Dendritic cell treated with granulocyte-macrophage colony-stimulating factor and Interleukin-4, amounts not matched to agents 40 ng/mL and 50 ng/mL, for 4 days (primary cell): ENCODE measurements at regions not wholly inside any gene's neighbourhood (a gene's known extent, or its start where the extent isn't known, plus 50 kb on each side); places are given as distances from the start of the nearest gene placed in this dataset.

Experiments
- H3K27ac Mint-ChIP-seq: one replicate; pipeline ENCODE4 v1.8.0; 2022; ENCODE audit warnings: mild to moderate bottlenecking, mixed read lengths
- H3K27me3 Mint-ChIP-seq: one replicate; pipeline ENCODE4 v1.8.0; 2022; ENCODE audit warnings: mild to moderate bottlenecking, mixed read lengths
- H3K36me3 Mint-ChIP-seq: one replicate; pipeline ENCODE4 v1.8.0; 2022; ENCODE audit warnings: low read depth, mixed read lengths
- H3K4me1 Mint-ChIP-seq: one replicate; pipeline ENCODE4 v1.8.0; 2022; ENCODE audit warnings: low read depth, mixed read lengths
- H3K4me3 Mint-ChIP-seq: one replicate; pipeline ENCODE4 v1.8.0; 2022; ENCODE audit warnings: mild to moderate bottlenecking, moderate library complexity, mixed read lengths
- H3K9me3 Mint-ChIP-seq: one replicate; pipeline ENCODE4 v1.8.0; 2022; ENCODE audit warnings: mixed read lengths
- intact Hi-C: fragments of 100-400 bp; cut with micrococcal nuclease; formaldehyde crosslinking; loops from one replicate; pipeline ENCODE4 v1.15.0; 2022

- peaks cover 7% of the 10 kb centered on the region for H3K36me3 Mint-ChIP-seq
- H3K9me3 Mint-ChIP-seq = peaks cover 95% of the 10 kb centered on the region
- H3K4me3 Mint-ChIP-seq = no peak overlapping the region
- no peaks in the 10 kb centered on the region for H3K27me3 Mint-ChIP-seq
- no peaks in the 10 kb centered on the region for H3K4me1 Mint-ChIP-seq
- intact Hi-C loops = no loop called here
- H3K27ac Mint-ChIP-seq = no peak overlapping the region
Measured at GRCh38 chr12:34348836-34349672, 326.8 kb downstream of the ALG10 start.

GRCh38 chr12:34349673-34349961 lies 327.3 kb downstream of the ALG10 start:
- Mint-ChIP-seq H3K4me3 (no peak overlapping the region), H3K4me1 (no peaks in the 10 kb centered on the region)
- intact Hi-C loops = no loop called here

DNA sequence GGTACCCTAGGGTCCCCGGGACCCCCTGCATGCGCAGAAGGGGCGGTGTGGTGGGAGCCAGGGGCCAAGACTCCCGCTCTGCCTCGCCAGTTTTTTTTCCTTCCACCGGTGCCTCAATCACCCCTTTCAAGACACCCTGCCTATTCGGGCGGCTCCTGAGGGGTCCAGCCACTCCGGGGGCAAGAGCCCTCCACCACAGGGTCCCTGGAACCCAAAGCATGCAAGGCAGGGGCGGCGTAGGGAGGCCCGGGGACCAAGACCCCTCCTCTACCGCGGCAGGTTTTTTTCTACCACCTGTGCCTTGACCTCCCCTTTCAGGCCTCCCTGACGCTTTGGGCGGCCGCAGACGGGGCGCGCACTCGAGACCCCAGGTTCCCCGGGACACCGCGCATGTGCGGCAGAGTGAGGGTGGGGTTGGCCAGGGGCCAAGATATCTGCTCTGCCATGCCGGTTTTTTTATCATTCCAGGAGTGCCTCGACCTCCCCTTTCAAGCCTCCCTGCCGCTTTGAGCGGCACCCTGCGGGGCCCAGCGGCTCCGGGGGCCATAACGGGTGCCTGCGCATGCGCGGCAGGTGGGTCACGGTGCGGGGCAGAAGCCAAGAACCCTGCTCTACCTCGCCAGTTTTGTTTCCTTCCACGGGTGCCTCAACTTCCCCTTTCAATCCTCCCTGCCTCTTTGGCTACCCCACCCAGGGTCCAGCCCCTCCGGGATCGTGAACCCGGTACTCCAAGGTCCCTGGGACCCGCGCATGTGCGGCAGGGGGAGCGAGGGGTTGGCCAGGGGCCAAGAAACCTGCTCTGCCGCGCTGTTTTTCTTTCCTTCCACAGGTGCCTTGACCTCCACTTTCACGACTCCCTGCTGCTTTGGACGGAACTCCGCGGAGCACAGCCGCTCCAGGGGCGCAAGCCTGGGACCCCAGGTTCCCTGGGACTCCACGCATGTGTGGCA lies 328.1 kb downstream of the ALG10 start:
- no peak overlapping the region for H3K27ac Mint-ChIP-seq
- H3K4me1 Mint-ChIP-seq = no peaks in the 10 kb centered on the region
- no peaks in the 10 kb centered on the region for H3K27me3 Mint-ChIP-seq
- H3K9me3 Mint-ChIP-seq = peaks cover 95% of the 10 kb centered on the region
- H3K4me3 Mint-ChIP-seq = no peak overlapping the region
- peaks cover 7% of the 10 kb centered on the region for H3K36me3 Mint-ChIP-seq
- intact Hi-C loops = no loop called here

More at GRCh38 chr12:34349673-34349961, 327.3 kb downstream of the ALG10 start:
- no peak overlapping the region for H3K27ac Mint-ChIP-seq
- H3K36me3 Mint-ChIP-seq = peaks cover 7% of the 10 kb centered on the region
- H3K9me3 Mint-ChIP-seq = peaks cover 95% of the 10 kb centered on the region
- no peaks in the 10 kb centered on the region for H3K27me3 Mint-ChIP-seq

DNA sequence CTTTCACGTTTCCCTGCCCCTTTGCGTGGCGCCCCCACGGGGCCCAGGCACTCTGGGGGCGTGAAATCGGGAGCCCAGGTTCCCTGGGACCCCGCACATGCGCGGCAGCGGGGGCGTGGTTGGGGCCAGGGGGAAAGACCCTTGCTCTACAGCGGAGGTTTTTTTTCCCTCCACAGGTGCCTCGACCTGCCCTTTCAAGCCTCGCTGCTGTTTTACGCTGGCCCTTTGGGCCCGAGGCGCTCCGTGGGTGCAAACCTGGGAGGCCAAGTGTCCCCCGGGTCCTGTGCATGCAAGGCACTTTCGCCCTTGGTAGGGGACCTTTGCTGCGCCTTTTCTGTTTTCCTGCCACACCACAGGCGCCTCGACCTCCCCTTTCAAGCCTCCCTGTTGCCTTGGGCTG lies 329.8 kb downstream of the ALG10 start:
- Mint-ChIP-seq H3K4me1 (no peaks in the 10 kb centered on the region), H3K36me3 (peaks cover 7% of the 10 kb centered on the region), H3K27me3 (no peaks in the 10 kb centered on the region), H3K4me3 (no peak overlapping the region), H3K27ac (no peak overlapping the region), H3K9me3 (peaks cover 95% of the 10 kb centered on the region)
- intact Hi-C loops = no loop called here

DNA sequence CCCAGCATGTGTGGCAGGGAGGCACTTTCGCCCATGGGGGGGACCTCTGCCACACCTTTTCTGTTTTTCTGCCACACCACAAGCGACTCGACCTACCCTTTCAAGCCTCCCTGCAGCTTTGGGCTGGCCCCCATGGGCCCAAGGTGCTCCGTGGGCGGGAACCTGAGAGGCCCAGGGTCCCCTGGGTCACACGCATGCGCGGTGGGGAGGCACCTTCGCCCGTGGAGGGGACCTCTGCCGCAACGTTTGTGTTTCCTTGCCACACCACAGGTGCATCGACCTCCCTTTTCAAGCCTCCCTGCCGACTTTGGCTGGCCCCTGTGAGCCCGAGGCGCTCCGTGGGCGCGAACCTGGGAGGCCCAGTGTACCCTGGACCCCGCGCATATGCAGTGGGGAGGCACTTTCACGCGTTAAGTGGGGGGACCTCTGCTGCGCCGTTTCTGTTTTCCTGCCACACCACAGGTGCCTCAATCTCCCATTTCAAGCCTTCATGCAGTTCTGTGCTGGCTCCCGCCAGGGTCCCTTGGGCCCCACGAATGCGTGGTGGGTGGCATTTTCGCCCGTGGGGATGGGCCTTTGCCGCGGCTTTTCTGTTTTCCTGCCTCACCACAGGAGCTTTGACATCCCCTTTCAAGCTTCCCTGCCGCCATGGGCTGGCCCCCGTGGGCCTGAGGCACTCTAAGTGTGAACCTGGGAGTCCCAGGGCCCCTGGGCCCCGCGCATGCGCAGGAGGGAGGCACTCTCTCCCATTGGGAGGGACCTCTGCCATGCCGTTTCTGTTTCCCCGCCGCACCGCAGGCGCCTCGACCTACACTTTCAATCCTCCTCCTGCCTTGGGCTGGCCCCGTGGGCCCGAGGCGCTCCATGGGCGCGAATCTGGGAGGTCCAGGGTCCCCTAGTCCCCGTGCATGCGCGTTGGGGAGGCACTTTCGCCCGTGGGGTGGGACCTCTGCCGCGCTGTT lies 332.2 kb downstream of the ALG10 start:
- H3K4me3 Mint-ChIP-seq = no peak overlapping the region
- peaks cover 7% of the 10 kb centered on the region for H3K36me3 Mint-ChIP-seq
- H3K27ac Mint-ChIP-seq = no peak overlapping the region

GRCh38 chr12:34356233-34356987 lies 334.1 kb downstream of the ALG10 start:
- Mint-ChIP-seq H3K36me3 (no peaks in the 10 kb centered on the region), H3K4me1 (no peaks in the 10 kb centered on the region), H3K27ac (no peak overlapping the region), H3K9me3 (peaks cover 100% of the 10 kb centered on the region), H3K27me3 (no peaks in the 10 kb centered on the region), H3K4me3 (no peak overlapping the region)
- intact Hi-C loops = no loop called here

More for the DNA sequence above, 332.2 kb downstream of the ALG10 start:
- no peaks in the 10 kb centered on the region for H3K27me3 Mint-ChIP-seq
- H3K4me1 Mint-ChIP-seq = no peaks in the 10 kb centered on the region
- intact Hi-C loops = no loop called here
- peaks cover 100% of the 10 kb centered on the region for H3K9me3 Mint-ChIP-seq

DNA sequence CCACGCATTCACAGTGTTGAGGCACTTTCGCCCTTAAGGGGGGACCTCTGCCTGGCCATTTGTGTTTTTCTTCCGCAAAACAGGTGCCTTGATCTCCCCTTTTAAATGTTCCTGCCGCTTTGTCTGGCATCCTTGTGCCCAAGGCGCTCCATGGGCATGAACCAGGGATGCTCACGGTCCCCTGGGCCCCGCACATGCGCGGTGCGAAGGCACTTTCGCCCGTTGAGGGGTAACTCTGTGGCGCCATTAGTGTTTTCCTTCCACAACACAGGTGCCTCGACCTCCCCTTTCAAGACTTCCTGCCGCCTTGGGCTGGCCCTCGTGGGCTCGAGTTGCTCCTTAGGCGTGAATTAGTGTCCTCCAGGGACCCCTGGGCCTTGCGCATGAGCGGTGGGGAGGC lies 335.5 kb downstream of the ALG10 start:
- no peaks in the 10 kb centered on the region for H3K27me3 Mint-ChIP-seq
- intact Hi-C loops = no loop called here
- H3K36me3 Mint-ChIP-seq = no peaks in the 10 kb centered on the region
- no peaks in the 10 kb centered on the region for H3K4me1 Mint-ChIP-seq
- no peak overlapping the region for H3K4me3 Mint-ChIP-seq
- H3K9me3 Mint-ChIP-seq = peaks cover 100% of the 10 kb centered on the region
- H3K27ac Mint-ChIP-seq = no peak overlapping the region

DNA sequence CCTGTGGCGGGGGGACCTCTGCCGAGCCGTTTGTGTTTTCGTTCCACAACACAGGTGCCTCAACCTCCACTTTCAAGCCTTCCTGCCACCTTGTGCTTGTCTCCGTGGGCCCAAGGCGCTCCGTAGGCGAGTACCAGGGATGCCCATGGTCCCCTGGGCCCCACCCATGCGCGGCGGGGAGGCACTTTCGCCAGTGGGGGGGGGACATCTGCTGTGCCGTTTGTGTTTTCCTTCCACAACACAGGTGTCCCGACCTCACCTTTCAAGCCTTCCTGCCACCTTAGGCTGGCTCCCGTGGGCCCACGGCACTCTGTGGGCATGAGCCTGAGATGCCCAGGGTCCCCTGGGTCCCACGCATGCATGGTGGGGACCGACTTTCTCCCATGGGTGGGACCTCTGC lies 335.9 kb downstream of the ALG10 start:
- no peaks in the 10 kb centered on the region for H3K36me3 Mint-ChIP-seq
- H3K27ac Mint-ChIP-seq = no peak overlapping the region
- H3K27me3 Mint-ChIP-seq = no peaks in the 10 kb centered on the region
- peaks cover 100% of the 10 kb centered on the region for H3K9me3 Mint-ChIP-seq
- intact Hi-C loops = no loop called here
- no peaks in the 10 kb centered on the region for H3K4me1 Mint-ChIP-seq
- H3K4me3 Mint-ChIP-seq = no peak overlapping the region

GRCh38 chr12:34361721-34362316 lies 339.5 kb downstream of the ALG10 start:
- intact Hi-C loops = no loop called here
- Mint-ChIP-seq H3K27me3 (no peaks in the 10 kb centered on the region), H3K36me3 (no peaks in the 10 kb centered on the region), H3K4me3 (no peak overlapping the region), H3K9me3 (peaks cover 100% of the 10 kb centered on the region), H3K4me1 (no peaks in the 10 kb centered on the region), H3K27ac (no peak overlapping the region)

- H3K27ac Mint-ChIP-seq = no peak overlapping the region
- H3K4me1 Mint-ChIP-seq = no peaks in the 10 kb centered on the region
- intact Hi-C loops = no loop called here
- no peaks in the 10 kb centered on the region for H3K36me3 Mint-ChIP-seq
- H3K4me3 Mint-ChIP-seq = no peak overlapping the region
- no peaks in the 10 kb centered on the region for H3K27me3 Mint-ChIP-seq
- peaks cover 100% of the 10 kb centered on the region for H3K9me3 Mint-ChIP-seq
Measured at GRCh38 chr12:34363050-34363673, 340.9 kb downstream of the ALG10 start.

DNA sequence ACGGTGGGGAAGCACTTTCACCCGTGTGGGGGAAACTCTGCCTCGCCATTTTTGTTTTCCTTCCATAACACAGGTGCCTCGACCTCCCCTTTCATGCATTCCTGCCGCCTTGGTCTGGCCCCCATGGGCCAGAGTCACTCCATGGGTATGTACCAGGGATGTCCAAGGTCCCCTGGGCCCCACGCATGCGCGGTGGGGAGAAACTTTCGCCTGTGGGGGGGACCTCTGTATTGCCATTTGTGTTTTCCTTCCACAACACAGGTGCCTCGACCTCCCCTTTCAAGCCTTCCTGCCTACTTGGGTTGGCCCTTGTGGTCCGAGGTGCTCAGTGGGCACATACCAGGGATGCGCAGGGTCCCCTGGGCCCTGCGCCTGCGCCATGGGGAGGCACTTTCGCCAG lies 345.8 kb downstream of the ALG10 start:
- Mint-ChIP-seq H3K27ac (no peak overlapping the region), H3K4me3 (no peak overlapping the region)

DNA sequence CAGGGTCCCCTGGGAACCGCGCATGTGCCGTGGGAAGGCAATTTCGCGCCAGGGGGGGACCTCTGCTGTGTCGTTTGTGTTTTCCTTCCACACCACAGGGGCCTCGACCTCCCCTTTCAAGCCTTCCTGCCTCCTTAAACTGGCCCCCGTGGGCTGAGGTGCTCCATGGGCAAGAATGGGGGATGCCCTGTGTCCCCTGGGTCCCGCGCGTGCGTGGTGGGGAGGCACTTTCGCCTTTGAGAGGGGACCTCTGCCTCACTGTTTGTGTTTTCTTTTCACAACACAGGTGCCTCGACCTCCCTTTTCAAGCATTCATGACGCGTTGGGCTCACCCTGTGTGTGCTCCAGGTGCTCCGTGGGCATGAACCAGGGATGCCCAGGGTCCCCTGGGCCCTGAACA lies 348.8 kb downstream of the ALG10 start:
- Mint-ChIP-seq H3K4me3 (no peak overlapping the region), H3K4me1 (no peaks in the 10 kb centered on the region), H3K27me3 (no peaks in the 10 kb centered on the region), H3K36me3 (no peaks in the 10 kb centered on the region), H3K9me3 (peaks cover 99% of the 10 kb centered on the region), H3K27ac (no peak overlapping the region)
- intact Hi-C loops = no loop called here

More for the DNA sequence above, 345.8 kb downstream of the ALG10 start:
- intact Hi-C loops = no loop called here
- Mint-ChIP-seq H3K27me3 (no peaks in the 10 kb centered on the region), H3K4me1 (no peaks in the 10 kb centered on the region), H3K36me3 (no peaks in the 10 kb centered on the region), H3K9me3 (peaks cover 99% of the 10 kb centered on the region)
